ENCODE measurements at regions not wholly inside any gene's neighbourhood (a gene's known extent, or its start where the extent isn't known, plus 50 kb on each side); places are given as distances from the start of the nearest gene placed in this dataset.
"Not testable (repeated sequence)": the region's sequence is repeated elsewhere in the genome, so short reads cannot be mapped to it uniquely, and the experiment has no call there.

DNA sequence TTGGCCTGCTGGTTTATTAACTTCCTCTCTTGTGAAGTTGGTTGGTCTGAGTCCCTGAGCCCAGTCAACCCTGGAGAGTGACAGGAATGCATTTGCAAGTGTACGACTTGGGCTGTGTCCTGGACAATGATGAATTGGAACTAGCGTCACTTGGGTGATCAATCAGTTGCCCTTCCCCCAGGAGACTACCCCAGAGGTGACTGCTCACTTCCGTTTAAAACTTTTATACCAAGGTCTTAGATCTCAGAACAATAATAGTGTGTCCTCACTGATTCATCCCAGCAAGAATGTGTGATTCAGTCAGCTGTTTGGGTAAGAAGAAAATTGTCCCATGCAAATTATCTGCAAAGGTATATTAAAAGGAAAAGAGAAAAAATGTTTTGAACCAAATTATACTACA is 102.9 kb upstream of the ARMC3 start:
- H3K36me3 ChIP-seq (replicated peaks), result no peaks in the 10 kb centered on the region
- DNase-seq, result peak; percentile 63
- TF ChIP-seq, protein P1, sequence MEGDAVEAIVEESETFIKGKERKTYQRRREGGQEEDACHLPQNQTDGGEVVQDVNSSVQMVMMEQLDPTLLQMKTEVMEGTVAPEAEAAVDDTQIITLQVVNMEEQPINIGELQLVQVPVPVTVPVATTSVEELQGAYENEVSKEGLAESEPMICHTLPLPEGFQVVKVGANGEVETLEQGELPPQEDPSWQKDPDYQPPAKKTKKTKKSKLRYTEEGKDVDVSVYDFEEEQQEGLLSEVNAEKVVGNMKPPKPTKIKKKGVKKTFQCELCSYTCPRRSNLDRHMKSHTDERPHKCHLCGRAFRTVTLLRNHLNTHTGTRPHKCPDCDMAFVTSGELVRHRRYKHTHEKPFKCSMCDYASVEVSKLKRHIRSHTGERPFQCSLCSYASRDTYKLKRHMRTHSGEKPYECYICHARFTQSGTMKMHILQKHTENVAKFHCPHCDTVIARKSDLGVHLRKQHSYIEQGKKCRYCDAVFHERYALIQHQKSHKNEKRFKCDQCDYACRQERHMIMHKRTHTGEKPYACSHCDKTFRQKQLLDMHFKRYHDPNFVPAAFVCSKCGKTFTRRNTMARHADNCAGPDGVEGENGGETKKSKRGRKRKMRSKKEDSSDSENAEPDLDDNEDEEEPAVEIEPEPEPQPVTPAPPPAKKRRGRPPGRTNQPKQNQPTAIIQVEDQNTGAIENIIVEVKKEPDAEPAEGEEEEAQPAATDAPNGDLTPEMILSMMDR (IDR thresholded peaks at IDR 0.05; ENCODE audit: low read depth, low read length, missing control alignments), result no peak
- in situ Hi-C loops (cut with HindIII; ENCODE audit: low pct_ligation_motif_present, low sequenced_read_pairs), result no loop called here
- H3K27me3 ChIP-seq (replicated peaks), result no peaks in the 10 kb centered on the region
- peak overlapping the region; percentile 6 for H3K27ac ChIP-seq
- no peak overlapping the region for H3K4me3 ChIP-seq (ENCODE audit: low read depth, low read length)

DNA sequence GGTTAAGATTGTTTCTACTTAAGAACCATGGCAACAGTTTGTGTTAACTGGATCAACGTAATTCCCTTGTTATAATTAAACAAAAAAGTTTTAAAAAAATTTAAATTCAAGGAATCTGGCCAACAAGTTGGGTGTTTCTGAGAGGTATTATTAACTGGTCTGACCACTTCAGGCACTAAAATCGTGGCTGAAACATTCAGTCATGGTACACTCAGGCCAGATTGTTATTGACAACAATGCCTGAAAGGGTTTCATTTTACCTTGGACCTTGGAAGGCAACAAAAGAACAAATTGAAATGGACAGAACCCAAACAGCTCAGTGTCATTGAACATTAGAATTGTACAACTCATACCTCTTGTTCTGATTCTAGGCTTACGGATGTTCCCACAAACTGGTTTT is 103.3 kb upstream of the ARMC3 start:
- DNase-seq, result no peak
- Histone ChIP-seq H3K36me3 (replicated peaks) (no peaks in the 10 kb centered on the region), H3K27ac (peak overlapping the region; percentile 6), H3K27me3 (replicated peaks) (no peaks in the 10 kb centered on the region), H3K4me3 (ENCODE audit: low read depth, low read length) (no peak overlapping the region)
- in situ Hi-C loops (cut with HindIII; ENCODE audit: low pct_ligation_motif_present, low sequenced_read_pairs), result no loop called here
- TF ChIP-seq, protein P1 (IDR thresholded peaks at IDR 0.05; ENCODE audit: low read depth, low read length, missing control alignments), result no peak

DNA sequence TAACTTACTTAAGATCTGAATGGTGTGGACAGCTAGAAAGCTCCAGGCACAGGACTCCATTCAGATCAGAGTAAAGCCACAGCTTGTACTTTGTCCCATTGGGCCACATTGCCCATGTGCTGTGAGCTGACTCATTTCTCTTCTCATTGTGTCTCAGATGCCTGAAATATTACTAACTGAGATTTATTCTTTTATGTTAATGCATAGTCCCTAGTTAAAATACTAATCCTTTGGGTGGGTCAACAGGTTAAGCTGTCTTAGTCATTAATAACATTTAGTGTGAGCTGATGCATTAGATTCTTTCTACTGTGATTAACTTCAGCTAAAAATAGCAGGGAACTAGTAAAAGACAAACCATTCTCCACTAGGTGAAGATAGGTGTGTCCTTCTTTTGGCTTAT is 104.7 kb upstream of the ARMC3 start:
- peak overlapping the region; percentile 38 for H3K27ac ChIP-seq
- H3K27me3 ChIP-seq (replicated peaks), result no peaks in the 10 kb centered on the region
- DNase-seq, result peak; percentile 82
- no peaks in the 10 kb centered on the region for H3K36me3 ChIP-seq (replicated peaks)
- TF ChIP-seq, protein P1 (IDR thresholded peaks at IDR 0.05; ENCODE audit: low read depth, low read length, missing control alignments), result no peak
- no peak overlapping the region for H3K4me3 ChIP-seq (ENCODE audit: low read depth, low read length)
- in situ Hi-C loops (cut with HindIII; ENCODE audit: low pct_ligation_motif_present, low sequenced_read_pairs), result no loop called here

DNA sequence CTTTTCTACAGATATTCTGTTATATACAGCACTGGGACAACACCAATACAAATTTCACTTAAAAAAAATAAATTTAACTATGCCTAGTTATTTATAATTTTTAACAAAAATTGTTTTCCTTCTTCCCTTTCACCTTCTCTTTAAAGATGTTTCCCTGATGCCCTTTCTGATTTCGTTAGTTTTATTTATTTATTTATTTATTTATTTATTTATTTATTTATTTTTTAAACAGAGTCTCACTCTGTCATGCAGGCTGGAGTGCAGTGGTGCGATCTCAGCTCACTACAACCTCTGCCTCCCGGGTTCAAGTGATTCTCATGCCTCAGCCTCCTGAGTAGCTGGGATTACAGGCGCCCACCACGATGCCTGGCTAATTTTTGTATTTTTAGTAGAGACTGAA is 105.9 kb upstream of the ARMC3 start:
- H3K27me3 ChIP-seq (replicated peaks); DNase-seq; H3K36me3 ChIP-seq (replicated peaks); H3K4me3 ChIP-seq (ENCODE audit: low read depth, low read length); in situ Hi-C loops (cut with HindIII; ENCODE audit: low pct_ligation_motif_present, low sequenced_read_pairs): not testable (repeated sequence)
- H3K27ac ChIP-seq, result peak overlapping the region; percentile 49

DNA sequence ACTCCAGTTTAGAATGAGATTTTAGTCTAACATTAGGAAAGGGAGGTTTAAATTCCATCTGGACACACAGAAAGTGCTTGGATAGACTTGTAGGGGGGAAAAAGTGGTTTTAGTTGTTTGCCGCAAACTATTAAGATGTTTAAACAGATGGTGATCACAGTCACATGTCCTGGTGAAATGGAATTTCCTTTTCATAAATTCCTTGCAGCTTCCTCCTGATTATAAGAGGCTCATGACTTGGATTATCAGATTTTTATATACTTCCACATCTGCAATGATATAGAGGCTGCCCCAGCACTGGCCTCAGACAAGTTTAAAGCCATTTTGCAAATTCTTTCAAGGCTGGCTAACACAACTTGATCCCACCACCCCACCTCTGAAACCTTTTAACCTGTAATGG is 106.4 kb upstream of the ARMC3 start:
- peak; percentile 47 for DNase-seq
- Histone ChIP-seq H3K27me3 (replicated peaks) (no peaks in the 10 kb centered on the region), H3K27ac (peak overlapping the region; percentile 49), H3K4me3 (ENCODE audit: low read depth, low read length) (no peak overlapping the region), H3K36me3 (replicated peaks) (no peaks in the 10 kb centered on the region)
- in situ Hi-C loops (cut with HindIII; ENCODE audit: low pct_ligation_motif_present, low sequenced_read_pairs), result no loop called here
- TF ChIP-seq, protein P1 (IDR thresholded peaks at IDR 0.05; ENCODE audit: low read depth, low read length, missing control alignments), result no peak

DNA sequence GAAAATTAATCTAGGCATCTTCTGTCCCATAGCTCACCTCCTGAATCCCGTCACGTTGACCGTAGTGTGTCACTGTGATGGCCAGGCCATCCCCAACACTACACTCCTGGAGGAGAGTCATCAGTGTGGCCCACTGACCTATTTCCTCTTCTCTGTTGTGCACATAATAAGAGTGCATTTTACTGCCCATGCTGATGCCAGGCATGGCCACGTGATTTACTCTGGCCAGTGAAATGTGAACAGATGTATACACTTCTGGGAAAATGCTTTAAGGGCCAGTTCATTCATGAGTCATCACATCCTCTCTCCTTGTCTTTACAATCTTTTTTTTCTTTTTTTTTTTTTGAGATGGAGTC is 101.9 kb upstream of the PIP4K2A start:
- H3K36me3 ChIP-seq (replicated peaks), result no peaks in the 10 kb centered on the region
- H3K27ac ChIP-seq, result peak overlapping the region; percentile 93
- H3K27me3 ChIP-seq (replicated peaks), result no peaks in the 10 kb centered on the region
- H3K4me3 ChIP-seq (ENCODE audit: low read depth, low read length), result no peak overlapping the region
- in situ Hi-C loops (cut with HindIII; ENCODE audit: low pct_ligation_motif_present, low sequenced_read_pairs), result no loop called here
- DNase-seq, result peak; percentile 86
- TF ChIP-seq, protein P1 (IDR thresholded peaks at IDR 0.05; ENCODE audit: low read depth, low read length, missing control alignments), result no peak

Data from brain microvascular endothelial cell (primary cell).